Loucy (cell line): ENCODE measurements at regions not wholly inside any gene's neighbourhood (a gene's known extent, or its start where the extent isn't known, plus 50 kb on each side); places are given as distances from the start of the nearest gene placed in this dataset.

Experiments used
- H2AFZ ChIP-seq: fragments of 200-600 bp; sonication (generic); 2 replicates; pipeline ENCODE4 v1.6.0; 2016; ENCODE audit warnings: antibody characterized with exemption, mild to moderate bottlenecking, low read length, moderate library complexity
- H3F3A ChIP-seq: fragments of 200-600 bp; 2 replicates; pipeline ENCODE4 v1.6.0; 2016; ENCODE audit warnings: antibody characterized with exemption, low read depth, mild to moderate bottlenecking
- H3K27me3 ChIP-seq: fragments of 200-600 bp; sonication (generic); 2 replicates; pipeline ENCODE4 v1.6.1; 2014; ENCODE audit warnings: low read length, mild to moderate bottlenecking; ENCODE audit not compliant: insufficient read depth, poor library complexity, severe bottlenecking
- H3K36me3 ChIP-seq: fragments of 200-600 bp; sonication (generic); 2 replicates; pipeline ENCODE4 v1.6.1; 2016; ENCODE audit warnings: low read length; ENCODE audit not compliant: insufficient read depth
- H3K4me1 ChIP-seq: fragments of 200-600 bp; sonication (generic); 2 replicates; pipeline ENCODE4 v1.5.1; 2014; ENCODE audit warnings: low read length, mild to moderate bottlenecking; ENCODE audit not compliant: insufficient read depth, poor library complexity, severe bottlenecking
- H3K4me2 ChIP-seq: fragments of 200-600 bp; sonication (generic); 2 replicates; pipeline ENCODE4 v1.6.0; 2014; ENCODE audit warnings: antibody characterized with exemption, low read length, low read depth, mild to moderate bottlenecking; ENCODE audit not compliant: poor library complexity, severe bottlenecking
- H3K4me3 ChIP-seq: fragments of 200-600 bp; sonication (generic); 2 replicates; pipeline ENCODE4 v1.5.1; 2014; ENCODE audit warnings: low read length, mild to moderate bottlenecking, mixed read lengths; ENCODE audit not compliant: poor library complexity, severe bottlenecking
- H3K79me2 ChIP-seq: fragments of 200-600 bp; sonication (generic); 2 replicates; pipeline ENCODE4 v1.6.1; 2014; ENCODE audit warnings: low read length; ENCODE audit not compliant: insufficient read depth
- H3K9ac ChIP-seq: fragments of 200-600 bp; sonication (generic); 2 replicates; pipeline ENCODE4 v1.6.0; 2014; ENCODE audit warnings: mild to moderate bottlenecking, low read depth, low read length, moderate library complexity; ENCODE audit not compliant: poor library complexity, severe bottlenecking
- H3K9me2 ChIP-seq: fragments of 200-600 bp; sonication (generic); replicated peaks from 2 replicates; pipeline ENCODE4 v1.6.1; 2016; ENCODE audit warnings: low read depth, low read length, mixed read lengths
- H3K9me3 ChIP-seq: fragments of 200-600 bp; sonication (generic); 2 replicates; pipeline ENCODE4 v1.6.1; 2014; ENCODE audit warnings: mild to moderate bottlenecking, antibody characterized with exemption, low read length, low read depth; ENCODE audit not compliant: insufficient read depth
- H4K20me1 ChIP-seq: fragments of 200-600 bp; sonication (generic); 2 replicates; pipeline ENCODE4 v1.6.0; 2014; ENCODE audit warnings: antibody characterized with exemption, low read length, mild to moderate bottlenecking; ENCODE audit not compliant: insufficient read depth, poor library complexity, severe bottlenecking
- CTCF ChIP-seq: fragments of 200-600 bp; sonication (generic); conservative IDR thresholded peaks from 2 replicates; pipeline ENCODE4 v1.5.1; 2014; ENCODE audit warnings: mild to moderate bottlenecking, antibody characterized with exemption, low read length
- EZH2phosphoT487 ChIP-seq: fragments of 200-600 bp; IDR thresholded peaks from 2 replicates; pipeline ENCODE4 v1.6.1; 2018; ENCODE audit warnings: antibody characterized with exemption, mild to moderate bottlenecking, moderate library complexity, borderline replicate concordance

DNA sequence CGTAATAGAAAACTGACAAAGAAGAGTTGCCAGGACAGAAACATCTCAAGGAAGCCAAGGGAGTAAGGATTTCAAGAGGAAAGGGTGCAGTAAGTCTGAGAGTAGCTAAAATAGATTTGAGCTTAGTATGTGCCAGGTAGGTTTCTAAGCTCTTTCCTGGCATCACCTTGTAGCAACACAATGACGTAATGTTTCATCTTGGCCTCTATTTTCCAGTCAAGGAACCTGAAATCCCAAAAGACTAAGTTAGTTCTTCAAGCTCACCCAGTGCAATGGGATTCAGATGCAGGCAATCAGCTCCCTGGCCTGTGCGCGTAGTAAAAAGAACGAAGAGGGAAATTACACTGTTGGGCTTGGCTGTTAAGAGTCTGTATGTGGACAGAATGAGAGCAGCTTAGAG lies 586.5 kb upstream of the TENM3 start:
- Histone ChIP-seq H3K27me3 (no peaks in the 10 kb centered on the region), H3K9ac (no peak overlapping the region), H3K9me2 (no peaks in the 10 kb centered on the region), H3K79me2 (no peaks in the 10 kb centered on the region), H2AFZ (no peak overlapping the region), H3K4me2 (no peak overlapping the region), H3K4me3 (no peak overlapping the region), H3F3A (no peaks in the 10 kb centered on the region), H3K36me3 (no peaks in the 10 kb centered on the region), H3K9me3 (no peaks in the 10 kb centered on the region; the same call in 1 of the 2 replicates), H4K20me1 (no peaks in the 10 kb centered on the region), H3K4me1 (no peaks in the 10 kb centered on the region)
- TF ChIP-seq EZH2phosphoT487: no peak
- TF ChIP-seq CTCF: no peak

DNA sequence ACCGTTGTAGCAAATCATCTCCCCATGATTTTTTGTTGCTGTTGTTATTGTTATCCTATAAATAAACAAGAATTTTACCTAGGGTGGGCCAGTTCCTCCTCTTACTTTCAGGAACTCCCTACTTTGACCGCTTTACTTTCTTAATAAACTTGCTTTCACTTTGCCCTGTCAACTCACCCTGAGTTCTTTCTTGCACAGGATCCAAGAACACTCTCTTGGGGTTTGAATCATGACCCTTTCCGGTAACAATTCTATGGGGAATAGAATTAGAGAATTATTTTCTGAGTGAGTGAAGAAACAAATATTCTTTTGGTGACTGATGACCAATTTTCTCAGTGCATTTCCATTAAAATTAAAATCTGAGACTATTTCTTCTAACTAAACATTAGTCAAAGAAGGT lies 584.0 kb upstream of the TENM3 start:
- Histone ChIP-seq H3K4me1 (no peaks in the 10 kb centered on the region), H3F3A (no peaks in the 10 kb centered on the region), H3K4me3 (no peak overlapping the region), H3K9ac (no peak overlapping the region), H3K79me2 (no peaks in the 10 kb centered on the region), H3K4me2 (no peak overlapping the region), H4K20me1 (no peaks in the 10 kb centered on the region), H3K27me3 (no peaks in the 10 kb centered on the region), H2AFZ (no peak overlapping the region), H3K36me3 (no peaks in the 10 kb centered on the region), H3K9me3 (no peaks in the 10 kb centered on the region), H3K9me2 (no peaks in the 10 kb centered on the region)
- no peak for TF ChIP-seq CTCF
- TF ChIP-seq EZH2phosphoT487: no peak

DNA sequence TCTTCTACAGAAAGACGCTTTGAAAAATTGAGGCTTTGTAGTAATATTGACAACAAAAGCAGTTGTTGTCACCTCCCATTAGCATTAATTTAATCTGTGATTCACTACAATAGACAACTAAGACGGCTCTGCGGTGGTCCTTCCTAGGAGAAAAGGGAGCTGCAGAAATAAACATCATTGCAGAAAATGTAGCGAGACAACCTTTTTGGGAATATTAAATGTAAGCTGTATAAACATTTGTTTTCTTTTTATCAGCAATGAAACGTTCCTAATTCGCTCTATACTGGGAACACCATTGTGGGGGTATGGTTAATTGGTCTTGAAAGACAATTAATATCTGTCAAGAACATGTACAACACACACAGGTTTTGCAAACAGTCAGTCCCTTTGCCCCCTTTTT lies 583.3 kb upstream of the TENM3 start:
- no peak overlapping the region for H3K9ac ChIP-seq
- no peaks in the 10 kb centered on the region for H3K4me1 ChIP-seq
- no peaks in the 10 kb centered on the region for H3K36me3 ChIP-seq
- no peak overlapping the region for H3K4me2 ChIP-seq
- H4K20me1 ChIP-seq: no peaks in the 10 kb centered on the region
- no peak for TF ChIP-seq CTCF
- no peak for TF ChIP-seq EZH2phosphoT487
- no peaks in the 10 kb centered on the region for H3K9me3 ChIP-seq
- H3F3A ChIP-seq: no peaks in the 10 kb centered on the region
- no peak overlapping the region for H3K4me3 ChIP-seq
- H2AFZ ChIP-seq: no peak overlapping the region
- H3K9me2 ChIP-seq: no peaks in the 10 kb centered on the region
- no peaks in the 10 kb centered on the region for H3K27me3 ChIP-seq
- no peaks in the 10 kb centered on the region for H3K79me2 ChIP-seq
